Ascending aorta (tissue), 2 donors: ENCODE measurements at regions not wholly inside any gene's neighbourhood (a gene's known extent, or its start where the extent isn't known, plus 50 kb on each side); places are given as distances from the start of the nearest gene placed in this dataset.

Source experiments
- DNase-seq, 2 donors: peaks; one replicate each; pipeline ENCODE4 v3.0.0-alpha.2; 2019; ENCODE audit warnings: low spot score in 2 of 2
- H3K27ac ChIP-seq, 2 donors: fragments of 200-600 bp; sonication (generic); one replicate each; pipeline ENCODE4 v1.5.1; 2016 to 2017; ENCODE audit warnings: mild to moderate bottlenecking in 1 of 2
- H3K27me3 ChIP-seq: fragments of 200-600 bp; sonication (generic); one replicate; pipeline ENCODE4 v1.5.1; 2017
- H3K36me3 ChIP-seq, 2 donors: fragments of 200-600 bp; sonication (generic); one replicate each; pipeline ENCODE4 v1.5.1; 2016
- H3K4me1 ChIP-seq, 2 donors: fragments of 200-600 bp; sonication (generic); one replicate each; pipeline ENCODE4 v1.5.1; 2016 to 2017; ENCODE audit warnings: mild to moderate bottlenecking in 1 of 2
- H3K4me3 ChIP-seq, 2 donors: fragments of 200-600 bp; sonication (generic); one replicate each; pipeline ENCODE4 v1.5.1; 2016 to 2017; ENCODE audit warnings: mild to moderate bottlenecking in 1 of 2
- H3K9me3 ChIP-seq, 2 donors: fragments of 200-600 bp; sonication (generic); one replicate each; pipeline ENCODE4 v1.5.1; 2016
- CTCF ChIP-seq, 3 experiments: fragments of 200-600 bp in 2 of 3; fragments of 450-650 bp in 1 of 3; sonication (generic) in 2 of 3; IDR thresholded peaks; one replicate each; pipeline ENCODE4 v1.5.1; 2016 to 2019; ENCODE audit warnings: antibody characterized with exemption in 3 of 3, mild to moderate bottlenecking in 1 of 3, moderate library complexity in 1 of 3
- intact Hi-C: fragments of 100-400 bp; cut with DNase I; formaldehyde crosslinking; loops from one replicate; pipeline ENCODE4 v1.15.1; 2023

GRCh38 chr16:50441486-50442157, 72.8 kb upstream of the BRD7 start:
- intact Hi-C loops = no loop called here
- no peak overlapping the region for H3K27ac ChIP-seq

GRCh38 chr16:50440991-50441390, 72.2 kb upstream of the BRD7 start:
- H3K4me1 ChIP-seq = no peaks in the 10 kb centered on the region
- H3K27ac ChIP-seq = no peak overlapping the region
- H3K9me3 ChIP-seq = peaks cover 0 to 10% of the 10 kb centered on the region in 2 donors
- no peaks in the 10 kb centered on the region for H3K27me3 ChIP-seq
- H3K36me3 ChIP-seq = no peaks in the 10 kb centered on the region
- TF ChIP-seq CTCF (IDR thresholded peaks at IDR 0.05) = no peak
- no peak for DNase-seq
- no peak overlapping the region for H3K4me3 ChIP-seq
- intact Hi-C loops = no loop called here

More at GRCh38 chr16:50441486-50442157, 72.8 kb upstream of the BRD7 start:
- Histone ChIP-seq H3K9me3 (peaks cover 0 to 10% of the 10 kb centered on the region in 2 donors), H3K27me3 (no peaks in the 10 kb centered on the region), H3K4me3 (no peak overlapping the region), H3K4me1 (no peaks in the 10 kb centered on the region), H3K36me3 (no peaks in the 10 kb centered on the region)
- peak in 1 of 2 donors; percentile 28 for DNase-seq
- no peak for TF ChIP-seq CTCF (IDR thresholded peaks at IDR 0.05)

GRCh38 chr16:50440531-50440930, 71.7 kb upstream of the BRD7 start:
- intact Hi-C loops = no loop called here
- Histone ChIP-seq H3K27me3 (no peaks in the 10 kb centered on the region), H3K27ac (no peak overlapping the region), H3K4me1 (no peaks in the 10 kb centered on the region), H3K9me3 (peaks cover 0 to 10% of the 10 kb centered on the region in 2 donors), H3K36me3 (no peaks in the 10 kb centered on the region), H3K4me3 (no peak overlapping the region)
- no peak for TF ChIP-seq CTCF (IDR thresholded peaks at IDR 0.05)
- DNase-seq = no peak

GRCh38 chr16:50437769-50438437, 69.1 kb upstream of the BRD7 start:
- Histone ChIP-seq H3K4me1 (no peaks in the 10 kb centered on the region), H3K9me3 (peaks cover 0 to 10% of the 10 kb centered on the region in 2 donors), H3K4me3 (no peak overlapping the region), H3K27me3 (no peaks in the 10 kb centered on the region), H3K36me3 (no peaks in the 10 kb centered on the region), H3K27ac (no peak overlapping the region)
- TF ChIP-seq CTCF (IDR thresholded peaks at IDR 0.05) = no peak
- DNase-seq = no peak
- intact Hi-C loops = no loop called here

GRCh38 chr16:50436271-50436670, 67.5 kb upstream of the BRD7 start:
- intact Hi-C loops = no loop called here
- Histone ChIP-seq H3K4me1 (no peaks in the 10 kb centered on the region), H3K9me3 (peaks cover 0 to 7% of the 10 kb centered on the region in 2 donors), H3K4me3 (no peak overlapping the region), H3K27ac (no peak overlapping the region), H3K27me3 (no peaks in the 10 kb centered on the region), H3K36me3 (no peaks in the 10 kb centered on the region)
- no peak for DNase-seq
- no peak for TF ChIP-seq CTCF (IDR thresholded peaks at IDR 0.05)
